GM06990 (cell line): ENCODE measurements at regions not wholly inside any gene's neighbourhood (a gene's known extent, or its start where the extent isn't known, plus 50 kb on each side); places are given as distances from the start of the nearest gene placed in this dataset.
"Not testable (repeated sequence)": the region's sequence is repeated elsewhere in the genome, so short reads cannot be mapped to it uniquely, and the experiment has no call there.

ENCODE experiments used
- DNase-seq: peaks from one replicate; pipeline ENCODE4 v3.0.0-alpha.2; 2011; ENCODE audit not compliant: insufficient read length; ENCODE audit errors: extremely low read depth
- H3K27me3 ChIP-seq: replicated peaks from 2 replicates; pipeline ENCODE4 v1.6.0; 2011; ENCODE audit warnings: low read length; ENCODE audit not compliant: control insufficient read depth, insufficient read depth
- H3K36me3 ChIP-seq: 2 replicates; pipeline ENCODE4 v1.5.1; 2011; ENCODE audit warnings: low read length; ENCODE audit not compliant: control insufficient read depth, insufficient read depth
- H3K4me3 ChIP-seq: replicated peaks from 2 replicates; pipeline ENCODE4 v1.5.1; 2011; ENCODE audit warnings: low read depth, mild to moderate bottlenecking, control low read depth, low read length
- CTCF ChIP-seq: IDR thresholded peaks from 2 replicates; pipeline ENCODE4 v1.5.1; 2011; ENCODE audit warnings: low read length, control low read depth, mild to moderate bottlenecking, inconsistent platforms; ENCODE audit not compliant: insufficient read depth, poor library complexity, severe bottlenecking

- Histone ChIP-seq H3K4me3 (no peak overlapping the region; the same call in 1 of the 2 replicates), H3K36me3 (no peaks in the 10 kb centered on the region), H3K27me3 (no peaks in the 10 kb centered on the region)
- no peak for TF ChIP-seq CTCF
- no peak for DNase-seq
Measured at GRCh38 chr20:17825252-17825959, 125.6 kb downstream of the BANF2 start.

GRCh38 chr20:17824676-17825251 is 125.0 kb downstream of the BANF2 start:
- no peak for DNase-seq
- H3K36me3 ChIP-seq = no peaks in the 10 kb centered on the region

DNA sequence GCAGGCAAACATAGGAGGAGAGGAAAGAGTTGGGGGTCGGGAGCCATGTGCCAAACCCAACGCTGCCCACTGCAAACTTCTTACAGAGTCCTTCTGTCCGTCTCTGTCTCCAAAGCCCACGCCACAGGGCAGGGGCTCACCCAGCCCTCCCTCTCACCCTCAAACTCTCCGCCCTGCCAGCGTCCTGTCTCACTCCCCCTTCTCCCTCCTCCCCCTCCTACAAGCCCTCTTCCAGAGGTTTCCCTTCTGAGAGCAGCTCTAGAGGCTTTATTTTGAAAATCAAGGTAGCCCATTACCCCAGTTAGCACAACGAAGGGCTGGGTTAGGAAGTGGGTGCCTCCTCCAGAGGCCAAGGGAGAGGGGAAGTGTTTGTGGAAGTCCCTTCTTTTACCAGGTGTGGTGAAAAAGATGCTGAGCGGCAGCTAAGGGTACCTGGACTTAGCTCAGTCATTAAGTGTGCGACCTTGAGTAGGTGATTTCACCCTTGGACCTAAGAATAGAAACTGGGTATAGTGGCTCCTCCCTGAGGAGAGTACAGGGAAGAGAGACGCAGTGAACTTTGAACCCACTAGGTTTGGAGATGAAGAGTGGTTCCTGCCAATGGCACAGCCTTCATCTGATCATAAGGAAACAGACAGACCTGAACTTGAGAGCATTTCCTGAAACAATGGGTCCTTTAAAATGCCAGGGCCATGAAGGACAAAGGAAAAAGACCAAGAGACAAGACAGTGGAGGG is 123.8 kb downstream of the BANF2 start:
- H3K36me3 ChIP-seq = no peaks in the 10 kb centered on the region
- no peak for TF ChIP-seq CTCF
- H3K27me3 ChIP-seq = no peaks in the 10 kb centered on the region
- no peak for DNase-seq
- H3K4me3 ChIP-seq = no peak overlapping the region

More at GRCh38 chr20:17824676-17825251, 125.0 kb downstream of the BANF2 start:
- H3K27me3 ChIP-seq = no peaks in the 10 kb centered on the region
- no peak for TF ChIP-seq CTCF
- no peak overlapping the region for H3K4me3 ChIP-seq

GRCh38 chr20:17822540-17823408 is 123.0 kb downstream of the BANF2 start:
- Histone ChIP-seq H3K36me3 (no peaks in the 10 kb centered on the region), H3K27me3 (no peaks in the 10 kb centered on the region), H3K4me3 (no peak overlapping the region)
- DNase-seq = no peak
- no peak for TF ChIP-seq CTCF

- no peak for TF ChIP-seq CTCF
- H3K27me3 ChIP-seq = no peaks in the 10 kb centered on the region
- H3K36me3 ChIP-seq = no peaks in the 10 kb centered on the region
- no peak overlapping the region for H3K4me3 ChIP-seq
- no peak for DNase-seq
Measured at GRCh38 chr20:17822039-17822438, 122.3 kb downstream of the BANF2 start.

GRCh38 chr20:17821606-17822005 is 121.8 kb downstream of the BANF2 start:
- DNase-seq, H3K4me3 ChIP-seq, H3K27me3 ChIP-seq, H3K36me3 ChIP-seq: not testable (repeated sequence)
